Liver (tissue), 3 donors: ENCODE measurements at regions not wholly inside any gene's neighbourhood (a gene's known extent, or its start where the extent isn't known, plus 50 kb on each side); places are given as distances from the start of the nearest gene placed in this dataset.

Experiments used
- ATF3 ChIP-seq: IDR thresholded peaks from 2 replicates; pipeline ENCODE4 v1.6.1; 2016; ENCODE audit warnings: antibody characterized with exemption
- CTCF ChIP-seq: fragments of 150-350 bp; IDR thresholded peaks from 2 replicates; pipeline ENCODE4 v1.5.1; 2017; ENCODE audit warnings: improper control_type of control experiment, low read depth, low read length; ENCODE audit not compliant: missing input control
- EGR1 ChIP-seq, 2 donors: IDR thresholded peaks; 2 replicates each; pipeline ENCODE4 v1.6.1; 2016 to 2018; ENCODE audit warnings: antibody characterized with exemption in 2 of 2, low read depth in 2 of 2
- JUND ChIP-seq, 2 donors: IDR thresholded peaks; 2 replicates each; pipeline ENCODE4 v1.6.1; 2016; ENCODE audit warnings: antibody characterized with exemption in 2 of 2
- RAD21 ChIP-seq, 2 donors: IDR thresholded peaks; 2 replicates each; pipeline ENCODE4 v1.6.1; 2016; ENCODE audit warnings: antibody characterized with exemption in 2 of 2, mild to moderate bottlenecking in 2 of 2
- REST ChIP-seq: IDR thresholded peaks from 2 replicates; pipeline ENCODE4 v1.6.1; 2016; ENCODE audit warnings: antibody characterized with exemption, mild to moderate bottlenecking
- RXRA ChIP-seq, 2 donors: IDR thresholded peaks; 2 replicates each; pipeline ENCODE4 v1.6.1; 2017 to 2018; ENCODE audit warnings: antibody characterized with exemption in 2 of 2, mild to moderate bottlenecking in 1 of 2
- SP1 ChIP-seq: IDR thresholded peaks from 2 replicates; pipeline ENCODE4 v1.6.1; 2018; ENCODE audit warnings: antibody characterized with exemption, mild to moderate bottlenecking
- TAF1 ChIP-seq: conservative IDR thresholded peaks from 2 replicates; pipeline ENCODE4 v1.6.1; 2016; ENCODE audit warnings: antibody characterized with exemption, mild to moderate bottlenecking
- ZBTB33 ChIP-seq: IDR thresholded peaks from 2 replicates; pipeline ENCODE4 v1.6.1; 2016; ENCODE audit warnings: antibody characterized with exemption
- donor health status: healthy.
- donor health status: healthy.

GRCh38 chr17:69907132-69907847 is 167.7 kb upstream of the KCNJ16 start:
- TF ChIP-seq CTCF, result no peak
- no peak for TF ChIP-seq JUND (IDR thresholded peaks at IDR 0.05)
- TF ChIP-seq RAD21 (IDR thresholded peaks at IDR 0.05), result no peak
- no peak for TF ChIP-seq ZBTB33
- TF ChIP-seq SP1, result no peak
- no peak for TF ChIP-seq REST
- no peak for TF ChIP-seq EGR1 (IDR thresholded peaks at IDR 0.05; ENCODE audit: low read depth in 2 of 2)
- no peak for TF ChIP-seq RXRA (IDR thresholded peaks at IDR 0.05)
- no peak for TF ChIP-seq TAF1
- TF ChIP-seq ATF3, result no peak
